NOMO-1 treated with DMSO at 0.1 percent for 48 hours (cell line): ENCODE measurements at regions not wholly inside any gene's neighbourhood (a gene's known extent, or its start where the extent isn't known, plus 50 kb on each side); places are given as distances from the start of the nearest gene placed in this dataset.

Experiments
- DNase-seq: peaks from one replicate; lab custom pipeline; 2025; ENCODE audit not compliant: unreplicated experiment; lab: John Stamatoyannopoulos, UW

DNA sequence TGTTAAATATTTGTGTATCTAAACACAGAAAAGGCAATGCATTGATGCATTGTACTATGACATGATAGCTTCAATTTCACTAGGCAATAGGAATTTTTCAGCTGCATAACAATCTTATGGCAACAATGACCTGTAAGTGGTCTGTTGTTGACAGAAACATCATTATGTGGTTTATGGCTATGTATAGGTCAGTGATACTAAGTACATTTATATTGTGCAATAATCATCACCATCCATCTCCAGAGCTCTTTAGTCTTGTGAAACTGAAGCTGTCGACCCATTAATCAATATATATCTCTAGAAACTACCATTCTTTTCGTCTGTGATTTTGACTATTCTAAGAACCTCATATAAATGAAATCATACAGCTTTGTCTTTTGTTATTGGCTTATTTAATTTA is 200.1 kb upstream of the ZNF717 start:
- DNase-seq = no peak

- DNase-seq = no peak
Measured at GRCh38 chr3:76010252-76010651, 224.9 kb upstream of the ZNF717 start.

DNA sequence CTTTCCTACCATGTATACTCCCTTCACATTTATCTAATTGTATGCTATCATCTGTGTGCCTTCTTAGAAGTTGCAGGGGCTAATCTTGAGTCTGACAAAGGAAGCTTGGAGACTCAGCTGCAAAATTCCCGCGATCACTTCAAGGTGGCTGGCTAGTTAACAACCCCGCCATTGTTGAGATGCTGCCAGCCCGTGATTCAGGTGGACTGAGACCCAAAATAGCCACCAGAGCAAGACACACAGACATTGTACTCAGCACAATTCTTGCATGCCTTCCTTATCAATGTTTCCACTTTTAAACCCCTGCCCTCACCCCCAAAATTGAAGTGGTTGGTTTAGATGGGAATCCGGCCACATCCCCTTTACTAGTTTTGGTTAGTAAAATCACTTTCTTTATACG is 225.8 kb upstream of the ZNF717 start:
- DNase-seq = no peak

DNA sequence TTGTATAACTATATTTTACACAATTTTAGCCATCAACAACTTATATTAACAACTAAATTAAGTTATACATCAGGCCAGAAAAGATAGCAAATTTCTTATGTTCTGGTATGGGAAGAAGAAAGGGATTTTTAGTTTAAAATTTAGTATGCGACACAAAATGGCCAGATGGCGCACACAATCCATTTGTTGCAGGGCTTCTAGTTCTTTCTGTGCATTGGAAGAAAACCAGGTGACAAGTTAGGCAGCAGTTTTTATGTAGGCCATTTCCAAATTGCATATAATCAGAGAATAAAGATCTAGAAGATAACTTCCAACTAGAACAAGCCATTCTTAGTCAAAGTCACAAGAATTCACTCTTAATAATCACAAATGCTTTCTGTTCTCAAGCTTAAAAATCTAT is 230.1 kb upstream of the ZNF717 start:
- DNase-seq = no peak

DNA sequence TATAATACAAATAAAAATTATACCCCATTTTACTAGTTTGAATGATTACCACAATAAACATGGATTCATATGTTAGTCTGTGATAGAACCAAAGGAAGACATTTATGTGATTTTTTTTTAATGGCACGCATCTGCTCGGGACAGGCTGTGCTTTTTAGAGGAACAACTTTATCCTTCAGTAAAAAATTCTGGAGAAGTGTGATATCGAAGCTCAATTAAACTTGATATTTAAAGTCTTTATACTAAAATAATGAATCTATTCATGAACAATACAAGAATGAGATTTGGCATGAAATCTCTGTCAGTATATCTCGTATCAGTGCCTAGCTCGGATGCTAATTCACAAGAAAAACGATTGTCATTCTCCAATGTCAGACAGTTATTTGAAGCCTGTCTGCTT is 230.8 kb upstream of the ZNF717 start:
- DNase-seq = no peak

DNA sequence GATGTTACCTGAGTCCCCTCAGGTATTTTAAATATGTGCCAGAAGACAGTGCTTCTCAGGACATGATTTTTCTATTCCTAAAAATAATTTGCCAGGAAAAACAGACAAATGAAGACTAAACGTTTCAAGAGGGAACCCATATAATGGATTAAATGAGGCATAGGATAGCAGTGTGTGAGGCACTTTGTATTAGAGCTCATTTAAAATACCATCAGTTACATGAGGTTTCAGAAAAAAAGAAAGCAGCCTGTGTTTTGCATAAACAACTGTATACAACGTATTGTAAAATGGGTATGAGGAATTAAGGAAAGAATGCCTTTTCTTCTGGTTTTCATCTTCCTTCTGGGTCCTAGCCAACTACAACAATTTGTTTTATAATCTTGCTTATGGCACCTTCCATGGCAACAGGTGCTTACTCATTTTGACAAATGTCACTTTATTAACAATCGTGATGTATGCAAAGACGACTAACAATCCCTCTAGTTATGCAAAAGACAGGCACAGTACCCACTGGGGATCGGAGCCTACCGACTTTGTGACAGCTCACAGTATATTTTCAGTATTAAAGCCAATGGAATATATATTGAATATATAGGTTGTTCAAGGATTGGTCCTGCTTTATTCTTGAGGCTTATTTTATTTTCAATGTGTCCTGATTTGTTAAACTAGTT is 231.6 kb upstream of the ZNF717 start:
- DNase-seq = no peak

DNA sequence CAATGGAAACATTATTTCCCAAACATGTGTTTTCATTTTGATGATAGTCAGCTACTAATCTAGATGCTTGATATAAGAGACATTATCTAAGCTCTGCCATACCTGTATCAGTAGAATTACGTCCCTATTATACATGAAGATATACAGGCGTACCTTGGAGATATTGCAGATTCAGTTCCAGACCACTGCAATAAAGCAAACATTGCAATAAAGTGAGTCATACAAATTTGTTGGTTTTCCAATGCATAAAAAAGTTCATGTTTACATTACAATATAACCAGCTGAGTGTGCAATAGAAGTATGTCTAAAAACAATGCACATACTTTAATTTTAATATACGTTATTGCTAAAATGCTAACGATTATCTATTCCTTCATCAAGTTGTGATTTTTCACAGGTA is 236.0 kb upstream of the ZNF717 start:
- no peak for DNase-seq

GRCh38 chr3:76024640-76025039 is 239.3 kb upstream of the ZNF717 start:
- DNase-seq = peak; percentile 20

- DNase-seq = no peak
Measured at GRCh38 chr3:76025561-76025960, 240.2 kb upstream of the ZNF717 start.

- DNase-seq = no peak
Measured at GRCh38 chr3:76026379-76026778, 241.0 kb upstream of the ZNF717 start.

DNA sequence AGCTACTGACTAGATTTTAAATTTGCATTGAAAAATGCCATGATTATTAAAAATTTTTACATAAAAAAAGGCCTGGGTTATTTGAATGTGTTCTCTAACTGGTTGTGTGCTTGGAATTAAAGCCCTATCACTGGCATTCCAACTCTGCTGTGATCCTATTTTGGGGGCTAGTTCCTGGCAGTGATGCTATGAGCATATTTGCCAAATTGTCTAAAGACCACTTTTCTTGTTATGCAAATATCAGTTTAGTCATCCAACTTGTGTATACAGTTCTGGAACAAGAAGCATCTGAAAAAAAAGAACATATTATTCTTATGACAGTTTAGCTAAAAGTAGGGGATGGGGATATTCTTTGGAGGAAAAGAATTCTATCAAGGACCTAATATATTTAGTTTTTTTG is 243.4 kb upstream of the ZNF717 start:
- no peak for DNase-seq

DNA sequence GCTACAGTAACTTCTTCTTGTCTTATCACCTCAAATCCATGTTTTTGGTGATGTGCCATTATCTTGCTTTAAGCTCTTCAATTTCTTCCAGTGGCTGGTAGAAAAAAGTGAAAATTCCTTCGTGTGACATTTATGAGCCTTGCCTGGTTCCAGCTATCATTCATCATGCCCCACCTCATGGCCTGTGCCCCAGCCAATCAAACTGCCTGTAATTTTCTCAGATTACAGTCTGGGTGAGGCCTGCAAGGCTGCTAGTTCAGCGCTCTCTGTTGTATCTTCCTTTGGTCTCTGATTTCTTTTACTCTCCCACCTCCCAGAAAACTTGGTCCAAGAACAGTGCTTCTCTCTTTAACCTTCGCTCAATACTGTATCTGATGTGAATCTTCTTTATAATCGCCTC is 249.3 kb upstream of the ZNF717 start:
- DNase-seq = no peak

DNA sequence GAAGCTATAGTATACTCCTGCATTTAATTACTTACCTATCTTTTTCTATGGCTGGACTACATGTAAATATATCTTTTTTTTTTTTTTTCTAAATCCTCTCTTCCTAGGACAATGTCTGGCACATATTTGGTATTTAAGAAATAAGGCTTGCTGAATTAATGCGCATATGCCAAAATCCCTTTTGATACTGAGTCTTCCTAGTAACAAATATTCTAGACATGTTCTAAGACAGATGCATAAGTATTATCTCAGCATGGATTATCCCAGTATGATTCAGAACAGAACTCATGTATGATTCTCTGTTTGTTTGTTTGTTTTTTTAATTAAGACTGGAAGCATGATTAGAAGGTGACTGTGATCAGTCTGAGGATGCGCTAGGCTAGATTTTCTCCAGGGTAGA is 249.8 kb upstream of the ZNF717 start:
- DNase-seq = no peak

GRCh38 chr3:76038949-76039348 is 253.6 kb upstream of the ZNF717 start:
- DNase-seq = no peak

- DNase-seq = no peak
Measured at GRCh38 chr3:76039431-76039830, 254.1 kb upstream of the ZNF717 start.

GRCh38 chr3:76040946-76041345 is 255.6 kb upstream of the ZNF717 start:
- no peak for DNase-seq

DNA sequence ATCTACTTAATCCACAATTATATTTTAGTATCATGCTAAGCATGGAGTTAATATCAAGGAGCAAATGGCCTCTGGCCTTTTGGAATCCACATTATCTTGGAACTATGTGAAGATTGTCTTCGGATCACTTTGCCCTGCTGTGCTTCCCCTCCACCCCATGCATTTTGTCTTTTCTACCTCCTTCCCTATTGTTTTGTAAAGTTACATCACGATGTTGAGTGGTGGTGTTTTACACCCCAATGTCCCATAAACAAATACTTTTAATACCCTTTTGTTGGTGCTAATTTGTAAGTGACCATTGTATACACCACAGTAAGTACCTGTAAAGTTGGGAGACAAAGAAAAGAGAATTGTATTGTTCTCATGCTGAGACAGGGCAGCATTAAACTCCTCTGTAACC is 258.4 kb upstream of the ZNF717 start:
- no peak for DNase-seq

- DNase-seq = peak; percentile 20
Measured at GRCh38 chr3:76044601-76045600, 259.6 kb upstream of the ZNF717 start.

GRCh38 chr3:76047368-76047767 is 262.0 kb upstream of the ZNF717 start:
- DNase-seq = no peak

GRCh38 chr3:76049776-76050175 is 264.4 kb upstream of the ZNF717 start:
- no peak for DNase-seq

DNA sequence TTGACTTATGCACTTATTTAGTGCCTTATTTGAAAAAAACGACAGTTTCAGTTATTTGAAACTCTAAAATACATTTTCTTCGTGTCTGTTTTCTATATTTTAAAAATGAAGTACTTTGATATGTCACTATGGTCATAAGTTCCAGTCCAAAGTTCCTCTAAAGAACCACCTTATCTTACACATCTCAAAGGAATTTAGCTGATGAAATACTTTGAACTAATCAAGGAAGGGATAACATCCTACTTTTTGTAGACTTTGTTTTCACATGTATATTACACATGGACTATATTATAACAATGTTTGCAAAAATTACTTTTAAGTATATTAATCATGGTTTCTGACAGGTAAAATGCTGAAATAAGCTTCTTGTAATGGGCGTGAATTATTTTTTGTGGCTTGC is 265.8 kb upstream of the ZNF717 start:
- DNase-seq = no peak

DNA sequence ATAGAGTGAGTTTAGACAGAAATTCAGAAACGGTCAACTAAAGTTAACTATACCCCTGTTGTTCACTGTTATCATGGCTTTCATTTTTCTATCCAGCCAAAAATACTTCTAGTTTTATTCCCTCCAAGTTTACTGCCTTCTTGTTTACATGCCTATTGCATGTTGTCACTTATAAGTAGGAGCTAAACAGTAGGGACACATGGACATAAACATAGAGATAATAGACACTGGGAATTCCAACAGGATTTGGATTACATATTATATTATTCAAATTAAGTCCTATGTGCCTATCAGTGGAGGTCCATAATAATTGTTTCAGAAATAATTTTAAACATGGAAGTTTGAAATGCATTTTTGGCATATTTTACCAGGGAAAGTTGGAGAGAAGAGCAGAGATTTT is 269.1 kb upstream of the ZNF717 start:
- no peak for DNase-seq
